ENCODE measurements at regions not wholly inside any gene's neighbourhood (a gene's known extent, or its start where the extent isn't known, plus 50 kb on each side); places are given as distances from the start of the nearest gene placed in this dataset.

- no peaks in the 10 kb centered on the region for H3K9me3 Mint-ChIP-seq (ENCODE audit: low read depth)
- peaks cover 15% of the 10 kb centered on the region for H3K4me1 Mint-ChIP-seq (ENCODE audit: low read depth)
Observed at GRCh38 chr18:2414235-2414634, 157.1 kb downstream of the METTL4 start.

GRCh38 chr18:2415656-2416055, 155.6 kb downstream of the METTL4 start:
- H3K27me3 Mint-ChIP-seq = peaks cover 5% of the 10 kb centered on the region
- H3K36me3 Mint-ChIP-seq (ENCODE audit: insufficient read depth) = no peaks in the 10 kb centered on the region
- no peak for DNase-seq (ENCODE audit: low spot score, unreplicated experiment)
- no peak overlapping the region for H3K27ac Mint-ChIP-seq
- H3K4me1 Mint-ChIP-seq (ENCODE audit: low read depth) = peaks cover 11% of the 10 kb centered on the region
- H3K4me3 Mint-ChIP-seq (ENCODE audit: low read depth) = no peak overlapping the region
- TF ChIP-seq CTCF (IDR thresholded peaks at IDR 0.05; ENCODE audit: unreplicated experiment) = no peak
- no peaks in the 10 kb centered on the region for H3K9me3 Mint-ChIP-seq (ENCODE audit: low read depth)

More at GRCh38 chr18:2414235-2414634, 157.1 kb downstream of the METTL4 start:
- Mint-ChIP-seq H3K27ac (no peak overlapping the region), H3K4me3 (ENCODE audit: low read depth) (no peak overlapping the region), H3K27me3 (no peaks in the 10 kb centered on the region), H3K36me3 (ENCODE audit: insufficient read depth) (no peaks in the 10 kb centered on the region)
- no peak for TF ChIP-seq CTCF (IDR thresholded peaks at IDR 0.05; ENCODE audit: unreplicated experiment)
- no peak for DNase-seq (ENCODE audit: low spot score, unreplicated experiment)

- H3K27me3 Mint-ChIP-seq = peaks cover 5% of the 10 kb centered on the region
- H3K9me3 Mint-ChIP-seq (ENCODE audit: low read depth) = no peaks in the 10 kb centered on the region
Observed at GRCh38 chr18:2417861-2418610, 153.3 kb downstream of the METTL4 start.

GRCh38 chr18:2420367-2420766, 150.9 kb downstream of the METTL4 start:
- DNase-seq (ENCODE audit: low spot score, unreplicated experiment) = no peak
- no peak overlapping the region for H3K27ac Mint-ChIP-seq

More at GRCh38 chr18:2417861-2418610, 153.3 kb downstream of the METTL4 start:
- H3K36me3 Mint-ChIP-seq (ENCODE audit: insufficient read depth) = no peaks in the 10 kb centered on the region
- peaks cover 3% of the 10 kb centered on the region for H3K4me1 Mint-ChIP-seq (ENCODE audit: low read depth)
- DNase-seq (ENCODE audit: low spot score, unreplicated experiment) = no peak
- H3K27ac Mint-ChIP-seq = no peak overlapping the region
- TF ChIP-seq CTCF (IDR thresholded peaks at IDR 0.05; ENCODE audit: unreplicated experiment) = no peak
- H3K4me3 Mint-ChIP-seq (ENCODE audit: low read depth) = no peak overlapping the region

GRCh38 chr18:2423761-2424160, 147.5 kb downstream of the METTL4 start:
- no peaks in the 10 kb centered on the region for H3K4me1 Mint-ChIP-seq (ENCODE audit: low read depth)
- peaks cover 4% of the 10 kb centered on the region for H3K9me3 Mint-ChIP-seq (ENCODE audit: low read depth)
- no peak for DNase-seq (ENCODE audit: low spot score, unreplicated experiment)
- no peak overlapping the region for H3K4me3 Mint-ChIP-seq (ENCODE audit: low read depth)
- H3K27ac Mint-ChIP-seq = no peak overlapping the region
- H3K27me3 Mint-ChIP-seq = peaks cover 5% of the 10 kb centered on the region
- no peaks in the 10 kb centered on the region for H3K36me3 Mint-ChIP-seq (ENCODE audit: insufficient read depth)
- TF ChIP-seq CTCF (IDR thresholded peaks at IDR 0.05; ENCODE audit: unreplicated experiment) = no peak

More at GRCh38 chr18:2420367-2420766, 150.9 kb downstream of the METTL4 start:
- Mint-ChIP-seq H3K9me3 (ENCODE audit: low read depth) (no peaks in the 10 kb centered on the region), H3K27me3 (peaks cover 5% of the 10 kb centered on the region), H3K4me3 (ENCODE audit: low read depth) (no peak overlapping the region), H3K4me1 (ENCODE audit: low read depth) (no peaks in the 10 kb centered on the region), H3K36me3 (ENCODE audit: insufficient read depth) (no peaks in the 10 kb centered on the region)
- no peak for TF ChIP-seq CTCF (IDR thresholded peaks at IDR 0.05; ENCODE audit: unreplicated experiment)
